ENCODE measurements at regions not wholly inside any gene's neighbourhood (a gene's known extent, or its start where the extent isn't known, plus 50 kb on each side); places are given as distances from the start of the nearest gene placed in this dataset.

- no peak overlapping the region for H3K27ac ChIP-seq (ENCODE audit: low read length)
- no peaks in the 10 kb centered on the region for H4K20me1 ChIP-seq (ENCODE audit: insufficient read depth, low read length)
- H3K79me2 ChIP-seq (ENCODE audit: insufficient read depth, low read length): no peaks in the 10 kb centered on the region
- H3K36me3 ChIP-seq (ENCODE audit: insufficient read depth, low read length): no peaks in the 10 kb centered on the region
- no peak for ATAC-seq (ENCODE audit: insufficient read depth, low read depth)
- H3K9ac ChIP-seq (ENCODE audit: low read depth, low read length): no peak overlapping the region
- no peaks in the 10 kb centered on the region for H3K4me1 ChIP-seq (ENCODE audit: insufficient read depth, low read length)
- DNase-seq: no peak
- H3K27me3 ChIP-seq (ENCODE audit: insufficient read depth, low read length, poor library complexity): no peaks in the 10 kb centered on the region
- H3K4me3 ChIP-seq (ENCODE audit: low read depth in 1 of 2, low read length in 2 of 2): no peak overlapping the region
- H3K4me2 ChIP-seq (ENCODE audit: insufficient read depth, low read length): no peak overlapping the region
- no peak for TF ChIP-seq EZH2 (IDR thresholded peaks at IDR 0.05; ENCODE audit: borderline replicate concordance, low read depth, low read length, severe bottlenecking)
- no peak for TF ChIP-seq CTCF (IDR thresholded peaks at IDR 0.05; ENCODE audit: borderline replicate concordance, extremely low read depth, low read length, poor library complexity, severe bottlenecking)
- no peaks in the 10 kb centered on the region for H3K9me3 ChIP-seq (ENCODE audit: insufficient read depth, low read length, severe bottlenecking)
- no peak overlapping the region for H2AFZ ChIP-seq (ENCODE audit: low read depth, low read length)
Measured at GRCh38 chr9:85344901-85345300, 396.9 kb downstream of the AGTPBP1 start.

- H3K36me3 ChIP-seq (ENCODE audit: insufficient read depth, low read length): no peaks in the 10 kb centered on the region
- no peaks in the 10 kb centered on the region for H4K20me1 ChIP-seq (ENCODE audit: insufficient read depth, low read length)
- no peaks in the 10 kb centered on the region for H3K9me3 ChIP-seq (ENCODE audit: insufficient read depth, low read length, severe bottlenecking)
- no peak overlapping the region for H3K27ac ChIP-seq (ENCODE audit: low read length)
- no peak overlapping the region for H3K4me3 ChIP-seq (ENCODE audit: low read depth in 1 of 2, low read length in 2 of 2)
- no peaks in the 10 kb centered on the region for H3K79me2 ChIP-seq (ENCODE audit: insufficient read depth, low read length)
- DNase-seq: no peak
- no peak for ATAC-seq (ENCODE audit: insufficient read depth, low read depth)
- no peaks in the 10 kb centered on the region for H3K27me3 ChIP-seq (ENCODE audit: insufficient read depth, low read length, poor library complexity)
- TF ChIP-seq EZH2 (IDR thresholded peaks at IDR 0.05; ENCODE audit: borderline replicate concordance, low read depth, low read length, severe bottlenecking): no peak
- TF ChIP-seq CTCF (IDR thresholded peaks at IDR 0.05; ENCODE audit: borderline replicate concordance, extremely low read depth, low read length, poor library complexity, severe bottlenecking): no peak
- no peak overlapping the region for H3K4me2 ChIP-seq (ENCODE audit: insufficient read depth, low read length)
- H3K4me1 ChIP-seq (ENCODE audit: insufficient read depth, low read length): no peaks in the 10 kb centered on the region
- H3K9ac ChIP-seq (ENCODE audit: low read depth, low read length): no peak overlapping the region
- no peak overlapping the region for H2AFZ ChIP-seq (ENCODE audit: low read depth, low read length)
Measured at GRCh38 chr9:85339338-85339737, 402.4 kb downstream of the AGTPBP1 start.

GRCh38 chr9:85334228-85334627 is 407.5 kb downstream of the AGTPBP1 start:
- ATAC-seq (ENCODE audit: insufficient read depth, low read depth): no peak
- no peaks in the 10 kb centered on the region for H3K9me3 ChIP-seq (ENCODE audit: insufficient read depth, low read length, severe bottlenecking)
- no peaks in the 10 kb centered on the region for H3K79me2 ChIP-seq (ENCODE audit: insufficient read depth, low read length)
- H3K4me2 ChIP-seq (ENCODE audit: insufficient read depth, low read length): no peak overlapping the region
- H3K4me1 ChIP-seq (ENCODE audit: insufficient read depth, low read length): no peaks in the 10 kb centered on the region
- H2AFZ ChIP-seq (ENCODE audit: low read depth, low read length): no peak overlapping the region
- H3K27me3 ChIP-seq (ENCODE audit: insufficient read depth, low read length, poor library complexity): no peaks in the 10 kb centered on the region
- H4K20me1 ChIP-seq (ENCODE audit: insufficient read depth, low read length): no peaks in the 10 kb centered on the region
- no peak for DNase-seq
- H3K4me3 ChIP-seq (ENCODE audit: low read depth in 1 of 2, low read length in 2 of 2): no peak overlapping the region
- no peak overlapping the region for H3K9ac ChIP-seq (ENCODE audit: low read depth, low read length)
- H3K27ac ChIP-seq (ENCODE audit: low read length): no peak overlapping the region
- no peaks in the 10 kb centered on the region for H3K36me3 ChIP-seq (ENCODE audit: insufficient read depth, low read length)
- TF ChIP-seq CTCF (IDR thresholded peaks at IDR 0.05; ENCODE audit: borderline replicate concordance, extremely low read depth, low read length, poor library complexity, severe bottlenecking) (no peak), EZH2 (IDR thresholded peaks at IDR 0.05; ENCODE audit: borderline replicate concordance, low read depth, low read length, severe bottlenecking) (no peak)

- Histone ChIP-seq H3K4me3 (ENCODE audit: low read depth in 1 of 2, low read length in 2 of 2) (no peak overlapping the region), H3K79me2 (ENCODE audit: insufficient read depth, low read length) (no peaks in the 10 kb centered on the region), H3K9me3 (ENCODE audit: insufficient read depth, low read length, severe bottlenecking) (no peaks in the 10 kb centered on the region), H3K27me3 (ENCODE audit: insufficient read depth, low read length, poor library complexity) (no peaks in the 10 kb centered on the region), H3K36me3 (ENCODE audit: insufficient read depth, low read length) (no peaks in the 10 kb centered on the region), H3K9ac (ENCODE audit: low read depth, low read length) (no peak overlapping the region), H3K4me1 (ENCODE audit: insufficient read depth, low read length) (no peaks in the 10 kb centered on the region), H2AFZ (ENCODE audit: low read depth, low read length) (no peak overlapping the region), H3K4me2 (ENCODE audit: insufficient read depth, low read length) (no peak overlapping the region), H4K20me1 (ENCODE audit: insufficient read depth, low read length) (no peaks in the 10 kb centered on the region), H3K27ac (ENCODE audit: low read length) (no peak overlapping the region)
- ATAC-seq (ENCODE audit: insufficient read depth, low read depth) (no peak; the same call in 2 of the 3 replicates), DNase-seq (no peak)
- TF ChIP-seq CTCF (IDR thresholded peaks at IDR 0.05; ENCODE audit: borderline replicate concordance, extremely low read depth, low read length, poor library complexity, severe bottlenecking): peak; percentile 36
- no peak for TF ChIP-seq EZH2 (IDR thresholded peaks at IDR 0.05; ENCODE audit: borderline replicate concordance, low read depth, low read length, severe bottlenecking)
Measured at GRCh38 chr9:85332487-85332886, 409.3 kb downstream of the AGTPBP1 start.

Measured in DND-41 (cell line).